GM12891 (cell line): ENCODE measurements at regions not wholly inside any gene's neighbourhood (a gene's known extent, or its start where the extent isn't known, plus 50 kb on each side); places are given as distances from the start of the nearest gene placed in this dataset.
"Not testable (repeated sequence)": the region's sequence is repeated elsewhere in the genome, so short reads cannot be mapped to it uniquely, and the experiment has no call there.

ENCODE experiments used
- DNase-seq: peaks from one replicate; pipeline ENCODE4 v3.0.0; 2011; ENCODE audit warnings: low spot score; ENCODE audit not compliant: insufficient read length
- FAIRE-seq: peaks from 2 replicates; lab custom pipeline; 2011; peaks lifted over from hg19 to GRCh38; lab: Jason Lieb, UNC
- PAX5 ChIP-seq: IDR thresholded peaks from 2 replicates; pipeline ENCODE4 v1.6.1; 2011; ENCODE audit warnings: low read length, moderate library complexity, mild to moderate bottlenecking; ENCODE audit not compliant: insufficient read depth, severe bottlenecking
- POLR2A ChIP-seq: IDR thresholded peaks from 2 replicates; pipeline ENCODE4 v1.6.1; 2011; ENCODE audit warnings: low read depth, low read length, control low read depth
- POLR2AphosphoS5 ChIP-seq: IDR thresholded peaks from 2 replicates; pipeline ENCODE4 v1.6.1; 2011; ENCODE audit warnings: low read depth, low read length, control low read depth
- POU2F2 ChIP-seq: IDR thresholded peaks from 2 replicates; pipeline ENCODE4 v1.6.1; 2011; ENCODE audit warnings: low read depth, mild to moderate bottlenecking, control low read depth, low read length, moderate library complexity
- SPI1 ChIP-seq: IDR thresholded peaks from 2 replicates; pipeline ENCODE4 v1.6.1; 2011; ENCODE audit warnings: low read depth, low read length, control low read depth
- TAF1 ChIP-seq: IDR thresholded peaks from 2 replicates; pipeline ENCODE4 v1.6.1; 2011; ENCODE audit warnings: low read depth, low read length, control low read depth

DNA sequence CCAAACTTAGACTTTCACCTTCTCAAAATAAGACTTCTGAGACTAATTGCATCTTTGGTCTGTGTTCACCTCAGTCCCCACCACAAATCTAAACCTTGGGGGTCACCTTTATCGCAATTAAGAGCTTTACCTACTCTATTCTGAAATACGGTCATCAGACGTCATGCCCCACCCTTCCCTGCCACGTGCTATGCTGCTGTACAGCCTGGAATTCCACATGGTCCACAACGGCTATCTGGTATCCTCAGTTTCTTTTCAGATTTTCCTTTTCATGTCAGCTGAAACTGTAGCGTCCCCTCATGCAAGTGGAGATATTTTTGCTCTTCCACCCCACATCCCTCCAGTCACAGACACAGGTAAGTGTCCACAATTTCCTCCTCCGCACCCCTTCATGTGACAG is 511.1 kb downstream of the DIRAS2 start:
- FAIRE-seq: no peak
- TF ChIP-seq POU2F2: no peak
- TF ChIP-seq POLR2AphosphoS5: no peak
- TF ChIP-seq POLR2A: no peak
- no peak for TF ChIP-seq SPI1
- TF ChIP-seq PAX5: no peak
- no peak for TF ChIP-seq TAF1

GRCh38 chr9:90132866-90133265 is 509.8 kb downstream of the DIRAS2 start:
- no peak for FAIRE-seq
- no peak for DNase-seq
- no peak for TF ChIP-seq POLR2A
- no peak for TF ChIP-seq SPI1
- TF ChIP-seq POU2F2: no peak
- TF ChIP-seq TAF1: no peak
- TF ChIP-seq POLR2AphosphoS5: no peak
- no peak for TF ChIP-seq PAX5

More for the DNA sequence above, 511.1 kb downstream of the DIRAS2 start:
- DNase-seq: no peak

GRCh38 chr9:90137801-90138200 is 504.8 kb downstream of the DIRAS2 start:
- FAIRE-seq (no peak), DNase-seq (no peak)
- TF ChIP-seq TAF1 (no peak), POLR2AphosphoS5 (no peak), POU2F2 (no peak), PAX5 (no peak), POLR2A (no peak), SPI1 (no peak)

- no peak for DNase-seq
- no peak for FAIRE-seq
- no peak for TF ChIP-seq PAX5
- TF ChIP-seq TAF1: no peak
- TF ChIP-seq SPI1: no peak
- TF ChIP-seq POU2F2: no peak
- TF ChIP-seq POLR2AphosphoS5: no peak
Observed at GRCh38 chr9:90140131-90140818, 502.3 kb downstream of the DIRAS2 start.

DNA sequence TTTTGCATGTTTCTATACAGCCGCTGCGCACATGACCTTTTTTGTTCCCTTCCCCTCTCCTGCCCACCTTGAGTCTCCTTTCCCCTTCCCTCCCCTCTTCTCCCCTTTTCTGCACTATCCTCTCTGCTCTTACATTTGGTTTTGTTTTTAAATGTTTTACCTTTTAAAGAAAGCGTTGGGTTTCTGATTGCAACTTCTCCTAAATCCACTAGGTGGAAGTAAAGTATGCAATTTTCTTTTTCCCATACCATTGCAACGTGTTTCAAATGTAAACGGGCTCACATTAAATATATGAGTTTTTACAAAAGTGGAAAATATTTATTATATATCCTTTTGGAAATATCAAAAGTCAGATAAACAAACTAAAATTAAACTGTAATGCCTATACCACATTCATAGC is 500.9 kb downstream of the DIRAS2 start:
- FAIRE-seq: no peak

GRCh38 chr9:90142580-90142979 is 500.0 kb downstream of the DIRAS2 start:
- peak; percentile 47 for FAIRE-seq
- DNase-seq: no peak
- TF ChIP-seq SPI1: no peak

More for the DNA sequence above, 500.9 kb downstream of the DIRAS2 start:
- no peak for DNase-seq
- TF ChIP-seq POLR2A (no peak), SPI1 (no peak), POU2F2 (no peak), POLR2AphosphoS5 (no peak), PAX5 (no peak), TAF1 (no peak)

DNA sequence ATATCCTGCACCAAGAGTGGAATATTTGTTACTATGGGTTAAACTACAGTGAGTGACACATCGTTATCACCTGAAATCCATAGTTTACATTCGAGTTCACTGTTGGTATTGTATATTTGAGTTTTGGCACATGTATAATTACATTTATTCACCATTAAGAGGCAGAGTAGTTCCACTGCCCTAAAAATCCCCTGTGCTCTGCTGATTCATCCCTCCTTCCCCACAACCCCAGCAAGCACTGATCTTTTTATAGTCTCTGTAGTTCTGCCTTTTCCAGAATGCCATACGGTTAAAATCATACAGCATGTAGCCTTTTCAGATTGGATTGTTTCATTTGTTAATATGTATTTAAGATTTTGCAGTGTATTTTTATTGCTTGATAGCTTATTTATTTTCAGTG is 495.2 kb downstream of the DIRAS2 start:
- no peak for FAIRE-seq
- no peak for TF ChIP-seq SPI1
- TF ChIP-seq POLR2AphosphoS5: no peak
- no peak for TF ChIP-seq PAX5
- no peak for TF ChIP-seq POLR2A
- no peak for TF ChIP-seq POU2F2
- DNase-seq: no peak

GRCh38 chr9:90156318-90156717 is 486.3 kb downstream of the DIRAS2 start:
- DNase-seq (no peak), FAIRE-seq (no peak)
- no peak for TF ChIP-seq TAF1
- no peak for TF ChIP-seq POLR2A
- no peak for TF ChIP-seq PAX5
- TF ChIP-seq POU2F2: no peak
- no peak for TF ChIP-seq POLR2AphosphoS5
- TF ChIP-seq SPI1: no peak

GRCh38 chr9:90162326-90162725 is 480.3 kb downstream of the DIRAS2 start:
- DNase-seq (no peak), FAIRE-seq (no peak)
- TF ChIP-seq POLR2AphosphoS5 (no peak), POLR2A (no peak), POU2F2 (no peak), PAX5 (no peak), SPI1 (no peak), TAF1 (no peak)

DNA sequence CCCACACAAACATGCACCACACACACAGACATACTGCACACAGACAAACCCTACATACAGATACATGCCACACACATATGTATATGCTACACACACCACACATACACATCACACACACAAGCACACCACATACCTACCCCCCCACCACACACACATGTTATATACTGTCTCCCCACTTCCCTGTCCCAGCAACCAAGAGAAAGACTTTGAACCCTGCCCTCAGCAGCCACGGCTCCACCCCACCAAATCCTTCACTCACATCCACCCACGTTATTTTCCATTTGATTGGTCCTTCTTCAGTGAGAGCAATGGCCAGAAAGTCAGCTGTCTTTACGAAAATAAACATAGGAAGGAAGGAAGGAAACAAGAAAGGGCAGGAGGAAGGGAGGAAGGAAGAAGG is 479.8 kb downstream of the DIRAS2 start:
- DNase-seq (no peak), FAIRE-seq (no peak)
- TF ChIP-seq TAF1: no peak
- no peak for TF ChIP-seq PAX5
- TF ChIP-seq SPI1: no peak
- no peak for TF ChIP-seq POLR2AphosphoS5
- no peak for TF ChIP-seq POLR2A
- no peak for TF ChIP-seq POU2F2

DNA sequence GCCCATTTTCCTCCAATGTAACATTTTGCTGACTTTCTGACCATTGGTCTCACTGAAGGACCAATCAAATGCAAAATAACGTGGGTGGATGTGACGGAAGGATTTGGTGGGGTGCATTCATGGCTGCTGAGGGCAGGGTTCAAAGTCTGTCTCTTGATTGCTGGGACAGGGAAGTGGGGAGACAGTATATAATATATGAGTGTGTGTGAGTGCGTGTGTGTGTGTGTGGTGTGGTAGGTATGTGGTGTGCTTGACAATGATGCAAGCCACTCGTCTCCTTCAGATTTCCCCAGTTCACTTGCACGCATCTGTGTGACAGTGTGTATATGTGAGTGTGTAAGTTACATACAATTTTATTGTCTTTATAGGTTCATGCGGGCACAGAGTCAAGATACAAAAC is 477.3 kb downstream of the DIRAS2 start:
- no peak for FAIRE-seq
- TF ChIP-seq POLR2AphosphoS5: no peak
- no peak for TF ChIP-seq TAF1
- no peak for TF ChIP-seq SPI1
- TF ChIP-seq POU2F2: no peak
- TF ChIP-seq PAX5: no peak
- no peak for TF ChIP-seq POLR2A
- DNase-seq: no peak

DNA sequence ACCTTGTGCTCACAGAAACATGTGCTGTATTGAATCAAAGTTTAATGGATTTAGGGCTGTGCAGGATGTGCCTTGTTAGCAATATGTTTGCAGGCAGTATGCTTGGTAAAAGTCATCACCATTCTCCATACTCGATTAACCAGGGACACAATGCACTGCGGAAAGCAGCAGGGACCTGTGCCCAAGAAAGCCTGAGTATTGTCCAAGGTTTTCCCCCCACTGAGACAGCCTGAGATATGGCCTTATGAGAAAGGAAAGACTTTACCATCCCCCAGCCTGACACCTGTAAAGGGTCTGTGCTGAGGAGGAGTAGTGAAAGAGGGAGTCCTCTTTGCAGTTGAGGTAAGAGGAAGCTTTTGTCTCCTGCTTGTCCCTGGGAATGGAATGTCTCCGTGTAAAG is 476.2 kb downstream of the DIRAS2 start:
- FAIRE-seq, DNase-seq: not testable (repeated sequence)
